ENCODE measurements at regions not wholly inside any gene's neighbourhood (a gene's known extent, or its start where the extent isn't known, plus 50 kb on each side); places are given as distances from the start of the nearest gene placed in this dataset.

DNA sequence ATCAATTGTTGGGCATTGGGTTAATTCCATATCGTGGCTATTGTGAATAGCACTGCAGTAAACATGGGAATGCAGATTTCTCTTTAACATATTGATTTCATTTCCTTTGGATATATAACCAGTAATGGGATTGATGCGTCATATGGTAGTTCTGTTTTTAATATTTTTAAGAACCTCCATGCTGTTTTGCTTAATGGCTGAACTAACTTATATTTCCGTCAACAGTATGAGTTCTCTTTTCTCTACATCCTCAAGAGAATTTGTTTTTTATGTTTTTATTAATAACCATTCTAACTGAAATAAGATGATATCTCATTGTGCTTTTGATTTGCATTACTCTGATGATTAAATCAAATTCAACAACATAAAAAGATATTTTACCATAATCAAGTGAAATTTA is 228.5 kb upstream of the FSIP2 start:
- TF ChIP-seq, protein P1, sequence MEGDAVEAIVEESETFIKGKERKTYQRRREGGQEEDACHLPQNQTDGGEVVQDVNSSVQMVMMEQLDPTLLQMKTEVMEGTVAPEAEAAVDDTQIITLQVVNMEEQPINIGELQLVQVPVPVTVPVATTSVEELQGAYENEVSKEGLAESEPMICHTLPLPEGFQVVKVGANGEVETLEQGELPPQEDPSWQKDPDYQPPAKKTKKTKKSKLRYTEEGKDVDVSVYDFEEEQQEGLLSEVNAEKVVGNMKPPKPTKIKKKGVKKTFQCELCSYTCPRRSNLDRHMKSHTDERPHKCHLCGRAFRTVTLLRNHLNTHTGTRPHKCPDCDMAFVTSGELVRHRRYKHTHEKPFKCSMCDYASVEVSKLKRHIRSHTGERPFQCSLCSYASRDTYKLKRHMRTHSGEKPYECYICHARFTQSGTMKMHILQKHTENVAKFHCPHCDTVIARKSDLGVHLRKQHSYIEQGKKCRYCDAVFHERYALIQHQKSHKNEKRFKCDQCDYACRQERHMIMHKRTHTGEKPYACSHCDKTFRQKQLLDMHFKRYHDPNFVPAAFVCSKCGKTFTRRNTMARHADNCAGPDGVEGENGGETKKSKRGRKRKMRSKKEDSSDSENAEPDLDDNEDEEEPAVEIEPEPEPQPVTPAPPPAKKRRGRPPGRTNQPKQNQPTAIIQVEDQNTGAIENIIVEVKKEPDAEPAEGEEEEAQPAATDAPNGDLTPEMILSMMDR (IDR thresholded peaks at IDR 0.05; ENCODE audit: poor library complexity) = no peak
- TF ChIP-seq EZH2 (IDR thresholded peaks at IDR 0.05; ENCODE audit: borderline replicate concordance) = no peak
- no peak for TF ChIP-seq EZH2phosphoT487 (IDR thresholded peaks at IDR 0.05; ENCODE audit: low read depth, severe bottlenecking, unreplicated experiment)

All from hepatocyte (in vitro differentiated cells).